ENCODE measurements at regions not wholly inside any gene's neighbourhood (a gene's known extent, or its start where the extent isn't known, plus 50 kb on each side); places are given as distances from the start of the nearest gene placed in this dataset.

DNA sequence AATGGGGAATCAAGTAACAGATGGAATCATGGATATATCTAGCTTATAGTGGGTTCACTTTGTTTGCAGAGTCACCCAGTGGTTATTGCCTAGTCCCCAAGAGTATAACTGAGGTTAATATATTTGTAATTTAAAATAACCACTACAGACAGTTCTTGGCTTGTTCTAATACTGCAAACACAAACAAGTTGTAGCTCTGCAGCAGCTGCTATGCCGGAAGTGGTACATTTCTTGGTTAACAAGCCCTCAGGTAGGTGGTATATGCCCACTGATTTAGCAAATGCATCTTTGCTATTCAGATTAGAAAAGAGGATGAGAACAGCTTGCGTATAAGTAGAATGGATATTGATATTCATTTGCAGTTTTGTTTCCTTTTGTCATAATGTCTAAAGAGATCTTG, 984.2 kb downstream of the SQOR start:
- ChIA-PET POLR2A (no interaction called here), CTCF (ENCODE audit: unreplicated experiment) (no interaction called here)
- no peak for DNase-seq (ENCODE audit: low spot score)
- Histone ChIP-seq H3K4me2 (ENCODE audit: low read length) (no peak overlapping the region), H3K9me3 (ENCODE audit: low read length) (no peaks in the 10 kb centered on the region), H3K27ac (ENCODE audit: low read depth, low read length, poor library complexity, severe bottlenecking) (no peak overlapping the region), H3K9me2 (ENCODE audit: insufficient read depth, low read length) (no peaks in the 10 kb centered on the region), H4K20me1 (ENCODE audit: insufficient read depth, low read length) (no peaks in the 10 kb centered on the region), H3K4me3 (ENCODE audit: low read depth, low read length, poor library complexity, severe bottlenecking) (no peak overlapping the region), H3K79me2 (ENCODE audit: insufficient read depth, low read depth, low read length) (no peaks in the 10 kb centered on the region), H3K36me3 (ENCODE audit: insufficient read depth, low read length) (no peaks in the 10 kb centered on the region), H2AFZ (ENCODE audit: low read length) (no peak overlapping the region), H3K4me1 (ENCODE audit: insufficient read depth, low read length, poor library complexity, severe bottlenecking) (no peaks in the 10 kb centered on the region)
- intact Hi-C loops (cut with micrococcal nuclease; ENCODE audit: unreplicated experiment): no loop called here
- no TSS peak for BruUV-seq (replicated peaks)
- TF ChIP-seq, protein P1, sequence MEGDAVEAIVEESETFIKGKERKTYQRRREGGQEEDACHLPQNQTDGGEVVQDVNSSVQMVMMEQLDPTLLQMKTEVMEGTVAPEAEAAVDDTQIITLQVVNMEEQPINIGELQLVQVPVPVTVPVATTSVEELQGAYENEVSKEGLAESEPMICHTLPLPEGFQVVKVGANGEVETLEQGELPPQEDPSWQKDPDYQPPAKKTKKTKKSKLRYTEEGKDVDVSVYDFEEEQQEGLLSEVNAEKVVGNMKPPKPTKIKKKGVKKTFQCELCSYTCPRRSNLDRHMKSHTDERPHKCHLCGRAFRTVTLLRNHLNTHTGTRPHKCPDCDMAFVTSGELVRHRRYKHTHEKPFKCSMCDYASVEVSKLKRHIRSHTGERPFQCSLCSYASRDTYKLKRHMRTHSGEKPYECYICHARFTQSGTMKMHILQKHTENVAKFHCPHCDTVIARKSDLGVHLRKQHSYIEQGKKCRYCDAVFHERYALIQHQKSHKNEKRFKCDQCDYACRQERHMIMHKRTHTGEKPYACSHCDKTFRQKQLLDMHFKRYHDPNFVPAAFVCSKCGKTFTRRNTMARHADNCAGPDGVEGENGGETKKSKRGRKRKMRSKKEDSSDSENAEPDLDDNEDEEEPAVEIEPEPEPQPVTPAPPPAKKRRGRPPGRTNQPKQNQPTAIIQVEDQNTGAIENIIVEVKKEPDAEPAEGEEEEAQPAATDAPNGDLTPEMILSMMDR (conservative IDR thresholded peaks at IDR 0.05; ENCODE audit: low read length): no peak
- TF ChIP-seq EZH2phosphoT487 (IDR thresholded peaks at IDR 0.05; ENCODE audit: borderline replicate concordance, low read depth, low read length): no peak

DNA sequence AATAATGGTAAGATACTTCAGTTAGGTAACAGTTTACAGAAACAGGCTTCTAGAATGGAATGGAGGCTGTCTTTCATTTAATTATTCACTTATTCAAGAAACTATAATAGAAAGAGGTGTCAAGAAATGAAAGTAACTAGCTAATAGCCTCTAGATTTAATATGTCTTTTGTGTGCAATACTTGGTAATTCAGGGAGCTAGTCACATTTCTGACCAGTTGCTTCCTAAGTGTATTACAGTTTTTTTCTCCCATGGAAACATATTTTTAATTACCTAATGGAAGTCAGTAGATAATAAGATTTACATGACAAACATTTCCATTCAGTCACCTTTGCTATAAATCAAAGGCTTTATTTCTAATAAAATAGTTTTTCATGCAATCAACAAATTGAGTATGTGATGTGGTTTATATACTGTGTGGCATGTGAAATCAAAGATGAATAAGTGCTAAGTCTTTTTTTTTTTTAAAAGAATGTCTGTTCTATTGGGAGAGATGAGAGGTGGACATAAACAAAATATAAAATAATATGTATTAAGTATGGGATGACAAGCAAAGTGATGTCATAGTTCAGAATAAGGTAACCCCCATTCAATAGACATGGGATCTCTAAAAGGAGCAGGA, 985.7 kb downstream of the SQOR start:
- CTCF ChIA-PET (ENCODE audit: unreplicated experiment): no interaction called here

DNA sequence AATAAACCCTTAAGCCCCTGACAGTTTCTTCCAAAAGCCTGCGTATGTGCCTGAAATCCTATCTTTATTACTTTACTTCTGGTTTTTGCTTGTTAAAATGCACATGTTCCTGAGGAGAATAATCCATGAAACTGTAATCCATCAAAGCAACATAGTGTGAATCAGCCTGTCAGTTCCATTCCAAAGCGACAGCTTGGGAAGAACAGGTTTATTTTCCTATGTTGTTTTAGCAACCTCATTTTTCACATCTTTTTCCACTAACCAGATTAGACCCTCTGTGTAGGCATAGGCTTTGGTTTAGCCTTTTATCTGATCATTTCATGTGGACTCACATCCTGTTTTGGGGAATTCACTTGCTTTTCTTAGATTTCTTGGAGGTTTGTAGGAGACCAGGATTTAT, 988.0 kb downstream of the SQOR start:
- Histone ChIP-seq H3K79me2 (ENCODE audit: insufficient read depth, low read depth, low read length) (no peaks in the 10 kb centered on the region), H3K9me2 (ENCODE audit: insufficient read depth, low read length) (no peaks in the 10 kb centered on the region), H4K20me1 (ENCODE audit: insufficient read depth, low read length) (no peaks in the 10 kb centered on the region), H3K9me3 (ENCODE audit: low read length) (no peaks in the 10 kb centered on the region), H3K36me3 (ENCODE audit: insufficient read depth, low read length) (no peaks in the 10 kb centered on the region), H3K4me3 (ENCODE audit: low read depth, low read length, poor library complexity, severe bottlenecking) (no peak overlapping the region), H3K4me1 (ENCODE audit: insufficient read depth, low read length, poor library complexity, severe bottlenecking) (no peaks in the 10 kb centered on the region), H3K4me2 (ENCODE audit: low read length) (no peak overlapping the region), H3K27ac (ENCODE audit: low read depth, low read length, poor library complexity, severe bottlenecking) (no peak overlapping the region), H2AFZ (ENCODE audit: low read length) (no peak overlapping the region)
- no peak for DNase-seq (ENCODE audit: low spot score)
- BruUV-seq (replicated peaks): no TSS peak
- POLR2A ChIA-PET: no interaction called here
- intact Hi-C loops (cut with micrococcal nuclease; ENCODE audit: unreplicated experiment): no loop called here
- CTCF ChIA-PET (ENCODE audit: unreplicated experiment): no interaction called here
- TF ChIP-seq, protein P1 (conservative IDR thresholded peaks at IDR 0.05; ENCODE audit: low read length): no peak
- no peak for TF ChIP-seq EZH2phosphoT487 (IDR thresholded peaks at IDR 0.05; ENCODE audit: borderline replicate concordance, low read depth, low read length)

More for the DNA sequence above, 985.7 kb downstream of the SQOR start:
- BruUV-seq (replicated peaks): no TSS peak
- no peak for DNase-seq (ENCODE audit: low spot score)
- H3K4me1 ChIP-seq (ENCODE audit: insufficient read depth, low read length, poor library complexity, severe bottlenecking): no peaks in the 10 kb centered on the region
- H3K4me3 ChIP-seq (ENCODE audit: low read depth, low read length, poor library complexity, severe bottlenecking): no peak overlapping the region
- intact Hi-C loops (cut with micrococcal nuclease; ENCODE audit: unreplicated experiment): no loop called here
- H3K9me3 ChIP-seq (ENCODE audit: low read length): no peaks in the 10 kb centered on the region
- TF ChIP-seq EZH2phosphoT487 (IDR thresholded peaks at IDR 0.05; ENCODE audit: borderline replicate concordance, low read depth, low read length): no peak
- TF ChIP-seq, protein P1 (conservative IDR thresholded peaks at IDR 0.05; ENCODE audit: low read length): no peak
- no peak overlapping the region for H3K4me2 ChIP-seq (ENCODE audit: low read length)
- H3K79me2 ChIP-seq (ENCODE audit: insufficient read depth, low read depth, low read length): no peaks in the 10 kb centered on the region
- H3K9me2 ChIP-seq (ENCODE audit: insufficient read depth, low read length): no peaks in the 10 kb centered on the region
- no peaks in the 10 kb centered on the region for H3K36me3 ChIP-seq (ENCODE audit: insufficient read depth, low read length)
- no peak overlapping the region for H3K27ac ChIP-seq (ENCODE audit: low read depth, low read length, poor library complexity, severe bottlenecking)
- H4K20me1 ChIP-seq (ENCODE audit: insufficient read depth, low read length): no peaks in the 10 kb centered on the region
- POLR2A ChIA-PET: no interaction called here
- no peak overlapping the region for H2AFZ ChIP-seq (ENCODE audit: low read length)

Data from OCI-LY7 (cell line).